ENCODE measurements at regions not wholly inside any gene's neighbourhood (a gene's known extent, or its start where the extent isn't known, plus 50 kb on each side); places are given as distances from the start of the nearest gene placed in this dataset.
"Not testable (repeated sequence)": the region's sequence is repeated elsewhere in the genome, so short reads cannot be mapped to it uniquely, and the experiment has no call there.

- DNase-seq: no peak
Observed at GRCh38 chr2:57450170-57450569, 596.4 kb upstream of the VRK2 start.

GRCh38 chr2:57452634-57453033 is 594.0 kb upstream of the VRK2 start:
- no peak for DNase-seq

GRCh38 chr2:57453945-57454344 is 592.7 kb upstream of the VRK2 start:
- no peak for DNase-seq

GRCh38 chr2:57460396-57461276 is 586.0 kb upstream of the VRK2 start:
- no peak for DNase-seq

GRCh38 chr2:57461624-57462023 is 585.0 kb upstream of the VRK2 start:
- no peak for DNase-seq

GRCh38 chr2:57465067-57465466 is 581.5 kb upstream of the VRK2 start:
- no peak for DNase-seq

- DNase-seq: no peak
Observed at GRCh38 chr2:57465967-57466366, 580.6 kb upstream of the VRK2 start.

- DNase-seq: no peak
Observed at GRCh38 chr2:57475391-57475790, 571.2 kb upstream of the VRK2 start.

- DNase-seq: no peak
Observed at GRCh38 chr2:57479981-57480380, 566.6 kb upstream of the VRK2 start.

- DNase-seq: no peak
Observed at GRCh38 chr2:57488061-57488460, 558.5 kb upstream of the VRK2 start.

GRCh38 chr2:57490741-57491140 is 555.9 kb upstream of the VRK2 start:
- DNase-seq: no peak

- no peak for DNase-seq
Observed at GRCh38 chr2:57491213-57491612, 555.4 kb upstream of the VRK2 start.

- DNase-seq: not testable (repeated sequence)
Observed at GRCh38 chr2:57493966-57494365, 552.6 kb upstream of the VRK2 start.

GRCh38 chr2:57497489-57498096 is 549.0 kb upstream of the VRK2 start:
- no peak for DNase-seq

GRCh38 chr2:57504787-57505186 is 541.8 kb upstream of the VRK2 start:
- no peak for DNase-seq

- no peak for DNase-seq
Observed at GRCh38 chr2:57509189-57509588, 537.4 kb upstream of the VRK2 start.

GRCh38 chr2:57510704-57511103 is 535.9 kb upstream of the VRK2 start:
- no peak for DNase-seq

GRCh38 chr2:57515366-57515765 is 531.2 kb upstream of the VRK2 start:
- DNase-seq: no peak

- peak; percentile 5 for DNase-seq
Observed at GRCh38 chr2:57516698-57517340, 529.8 kb upstream of the VRK2 start.

GRCh38 chr2:57523304-57523703 is 523.3 kb upstream of the VRK2 start:
- no peak for DNase-seq

- no peak for DNase-seq
Observed at GRCh38 chr2:57527685-57528084, 518.9 kb upstream of the VRK2 start.

- DNase-seq: no peak
Observed at GRCh38 chr2:57528499-57528898, 518.1 kb upstream of the VRK2 start.

GRCh38 chr2:57534358-57534757 is 512.2 kb upstream of the VRK2 start:
- DNase-seq: no peak
